HCT116 (cell line): ENCODE measurements at regions not wholly inside any gene's neighbourhood (a gene's known extent, or its start where the extent isn't known, plus 50 kb on each side); places are given as distances from the start of the nearest gene placed in this dataset.

ENCODE experiments used
- ATAC-seq: fragments of 200-7000 bp; cut with Tn5 transposase; 2 replicates; pipeline ENCODE4 v1.9.1; 2020; ENCODE audit warnings: mild to moderate bottlenecking, moderate library complexity
- BruUV-seq: library from RNA; stranded (reverse); fragments of 400-500 nt; replicated peaks from 2 replicates; lab custom pipeline; 2021; lab: Mats Ljungman, UMichigan
- CTCF ChIA-PET: fragments of 300-600 bp; sonication (Branson Sonifier 250); formaldehyde crosslinking; loops from one replicate; lab custom pipeline; 2021; ENCODE audit warnings: antibody characterized with exemption; lab: Charles Lee
- POLR2A ChIA-PET: fragments of 300-600, 350-600 bp; sonication (Branson Sonifier 250); formaldehyde crosslinking; loops from one replicate; lab custom pipeline; 2021; ENCODE audit warnings: antibody characterized with exemption; lab: Charles Lee
- RAD21 ChIA-PET, 2 experiments: fragments of 300-600 bp; sonication (Branson Sonifier 250); formaldehyde crosslinking; loops; one replicate each; lab custom pipeline; 2023; ENCODE audit warnings: low total read pairs in 2 of 2; ENCODE audit not compliant: uncharacterized antibody in 2 of 2, unreplicated experiment in 2 of 2, low non-redundant PET in 1 of 2; lab: Charles Lee
- DNase-seq: peaks from one replicate; pipeline ENCODE4 v3.0.0-alpha.2; 2010; ENCODE audit warnings: low read depth, low spot score
- H2AFZ ChIP-seq: fragments of 200-600 bp; shearing (Covaris generic), sonication (generic); 2 replicates; pipeline ENCODE4 v1.6.1; 2017; ENCODE audit warnings: low read depth, mixed run types, mixed read lengths, antibody characterized with exemption, low read length; ENCODE audit not compliant: poor library complexity, severe bottlenecking
- H3K27ac ChIP-seq: 2 replicates; pipeline ENCODE4 v1.5.1; 2012; ENCODE audit warnings: low read depth, low read length
- H3K27me3 ChIP-seq: fragments of 200-600 bp; sonication (generic); 2 replicates; pipeline ENCODE4 v1.6.1; 2016; ENCODE audit warnings: mixed run types, low read length, mixed read lengths; ENCODE audit not compliant: insufficient read depth
- H3K36me3 ChIP-seq, 2 experiments: fragments of 200-500 bp in 1 of 2; fragments of 200-600 bp in 1 of 2; sonication (Bioruptor generic) in 1 of 2; sonication (generic) in 1 of 2; 2 replicates each; pipeline versions ENCODE4 v1.5.1 to v1.6.1; 2014 to 2016; ENCODE audit warnings: low read length in 2 of 2, inconsistent platforms in 1 of 2, mixed read lengths in 1 of 2, mixed run types in 1 of 2; ENCODE audit not compliant: insufficient read depth in 2 of 2, control insufficient read depth in 1 of 2
- H3K4me1 ChIP-seq, 2 experiments: fragments of 200-600 bp in 1 of 2; sonication (generic) in 1 of 2; 2 replicates each; pipeline versions ENCODE4 v1.5.1 to v1.6.1; 2012 to 2017; ENCODE audit warnings: low read length in 2 of 2, inconsistent platforms in 1 of 2, mild to moderate bottlenecking in 1 of 2, mixed read lengths in 1 of 2, mixed run types in 1 of 2, moderate library complexity in 1 of 2; ENCODE audit not compliant: insufficient read depth in 2 of 2, control insufficient read depth in 1 of 2
- H3K4me2 ChIP-seq: fragments of 200-600 bp; sonication (generic); 2 replicates; pipeline ENCODE4 v1.6.1; 2017; ENCODE audit warnings: mixed run types, low read length, mixed read lengths
- H3K4me3 ChIP-seq, 2 experiments: fragments of 200-600 bp in 1 of 2; sonication (generic) in 1 of 2; replicated peaks in 1 of 2; 2 replicates each; pipeline ENCODE4 v1.5.1; 2011 to 2016; ENCODE audit warnings: low read length in 2 of 2, control low read depth in 1 of 2, low read depth in 1 of 2, mild to moderate bottlenecking in 1 of 2, mixed read lengths in 1 of 2, mixed run types in 1 of 2
- H3K79me2 ChIP-seq: fragments of 200-600 bp; sonication (generic); 2 replicates; pipeline ENCODE4 v1.6.1; 2017; ENCODE audit warnings: mild to moderate bottlenecking, mixed run types, low read length, moderate library complexity, mixed read lengths; ENCODE audit not compliant: insufficient read depth
- H3K9ac ChIP-seq: fragments of 200-600 bp; sonication (generic); 2 replicates; pipeline ENCODE4 v1.6.1; 2016; ENCODE audit warnings: low read length, mixed read lengths
- H3K9me2 ChIP-seq: fragments of 200-600 bp; sonication (generic), shearing (Covaris generic); 2 replicates; pipeline ENCODE4 v1.6.1; 2017; ENCODE audit warnings: mixed run types, mild to moderate bottlenecking, moderate library complexity; ENCODE audit not compliant: insufficient read depth
- H3K9me3 ChIP-seq, 2 experiments: fragments of 200-500 bp in 1 of 2; fragments of 200-600 bp in 1 of 2; sonication (Bioruptor generic) in 1 of 2; sonication (generic) in 1 of 2; 2 replicates each; pipeline ENCODE4 v1.6.1; 2014 to 2017; ENCODE audit warnings: low read length in 2 of 2, mixed read lengths in 2 of 2, inconsistent platforms in 1 of 2, low read depth in 1 of 2, mild to moderate bottlenecking in 1 of 2, mixed run types in 1 of 2, moderate library complexity in 1 of 2; ENCODE audit not compliant: control insufficient read depth in 1 of 2, insufficient read depth in 1 of 2
- H4K20me1 ChIP-seq: fragments of 200-600 bp; sonication (generic), shearing (Covaris generic); 2 replicates; pipeline ENCODE4 v1.6.1; 2017; ENCODE audit warnings: mixed run types, mild to moderate bottlenecking, moderate library complexity; ENCODE audit not compliant: insufficient read depth
- CTCF ChIP-seq, 3 experiments: fragments of 200-600 bp in 1 of 3; sonication (generic) in 1 of 3; IDR thresholded peaks in 2 of 3; conservative IDR thresholded peaks in 1 of 3; 2 replicates each; pipeline ENCODE4 v1.5.1; 2012 to 2017; ENCODE audit warnings: low read depth in 2 of 3, low read length in 2 of 3, antibody characterized with exemption in 1 of 3, borderline replicate concordance in 1 of 3, control low read depth in 1 of 3, mild to moderate bottlenecking in 1 of 3, mixed read lengths in 1 of 3, mixed run types in 1 of 3, moderate library complexity in 1 of 3; ENCODE audit not compliant: insufficient read depth in 1 of 3
- EGR1 ChIP-seq: IDR thresholded peaks from 2 replicates; pipeline ENCODE4 v1.6.1; 2012; ENCODE audit warnings: low read depth
- ELF1 ChIP-seq: IDR thresholded peaks from 2 replicates; pipeline ENCODE4 v1.6.1; 2012; ENCODE audit warnings: low read depth, borderline replicate concordance
- EZH2 ChIP-seq: fragments of 200-600 bp; sonication (generic); IDR thresholded peaks from 2 replicates; pipeline ENCODE4 v1.6.1; 2017; ENCODE audit warnings: antibody characterized with exemption, mixed run types
- EZH2phosphoT487 ChIP-seq: fragments of 200-600 bp; IDR thresholded peaks from 2 replicates; pipeline ENCODE4 v1.6.1; 2018; ENCODE audit warnings: antibody characterized with exemption, borderline replicate concordance
- FOSL1 ChIP-seq: IDR thresholded peaks from 2 replicates; pipeline ENCODE4 v1.6.1; 2012; ENCODE audit warnings: low read depth
- JUND ChIP-seq: IDR thresholded peaks from 2 replicates; pipeline ENCODE4 v1.6.1; 2012
- POLR2A ChIP-seq: IDR thresholded peaks from 2 replicates; pipeline ENCODE4 v1.7.0; 2011; ENCODE audit warnings: borderline replicate concordance; ENCODE audit not compliant: insufficient read depth, insufficient read length; ENCODE audit errors: extremely low read depth
- POLR2AphosphoS5 ChIP-seq: IDR thresholded peaks from 2 replicates; pipeline ENCODE4 v1.6.1; 2011; ENCODE audit warnings: mild to moderate bottlenecking, low read depth, low read length, moderate library complexity
- RAD21 ChIP-seq: IDR thresholded peaks from 2 replicates; pipeline ENCODE4 v1.6.1; 2012; ENCODE audit warnings: low read depth, mild to moderate bottlenecking
- SIN3A ChIP-seq: IDR thresholded peaks from 2 replicates; pipeline ENCODE4 v1.6.1; 2012; ENCODE audit warnings: low read depth
- SP1 ChIP-seq: IDR thresholded peaks from 2 replicates; pipeline ENCODE4 v1.6.1; 2012; ENCODE audit warnings: low read depth
- SRF ChIP-seq: IDR thresholded peaks from 2 replicates; pipeline ENCODE4 v1.6.1; 2012; ENCODE audit warnings: low read depth
- YY1 ChIP-seq: IDR thresholded peaks from 2 replicates; pipeline ENCODE4 v1.6.1; 2011; ENCODE audit warnings: low read length, low read depth, moderate library complexity, mild to moderate bottlenecking; ENCODE audit not compliant: insufficient replicate concordance; ENCODE audit errors: extremely low read depth
- ZBTB33 ChIP-seq: IDR thresholded peaks from 2 replicates; pipeline ENCODE4 v1.6.1; 2011; ENCODE audit warnings: mild to moderate bottlenecking, low read length, moderate library complexity; ENCODE audit not compliant: insufficient replicate concordance; ENCODE audit errors: extremely low read depth
- ZFX ChIP-seq: fragments of 450-650 bp; IDR thresholded peaks from 2 replicates; pipeline ENCODE4 v1.6.1; 2017
- ZNF274 ChIP-seq: fragments of 200-500 bp; sonication (Bioruptor generic); IDR thresholded peaks from 2 replicates; pipeline ENCODE4 v1.6.1; 2014; ENCODE audit warnings: mild to moderate bottlenecking, low read depth, low read length, inconsistent platforms
- intact Hi-C: fragments of 100-400 bp; cut with micrococcal nuclease; formaldehyde crosslinking; loops from 2 replicates; pipeline ENCODE4 v1.10.0; 2022

- TF ChIP-seq SRF (no peak), SIN3A (no peak), POLR2A (no peak), CTCF (IDR thresholded peaks at IDR 0.05 in 2 of 3, conservative IDR thresholded peaks at IDR 0.05 in 1 of 3; ENCODE audit: borderline replicate concordance in 1 of 3, insufficient read depth in 1 of 3, low read depth in 2 of 3, low read length in 2 of 3) (no peak), EZH2 (no peak), POLR2AphosphoS5 (no peak), ZFX (no peak), EGR1 (no peak), YY1 (no peak), SP1 (no peak)
- TF ChIP-seq, all 23 proteins: peak for 0
Measured at GRCh38 chrX:14352511-14352910, 176.8 kb upstream of the GLRA2 start (continued).

GRCh38 chrX:14351611-14352303, 177.6 kb upstream of the GLRA2 start:
- Histone ChIP-seq H3K4me2 (no peak overlapping the region), H3K9me3 (no peaks in the 10 kb centered on the region), H3K27ac (no peak overlapping the region), H2AFZ (no peak overlapping the region), H3K27me3 (no peaks in the 10 kb centered on the region), H3K79me2 (no peaks in the 10 kb centered on the region), H3K4me1 (no peaks in the 10 kb centered on the region), H3K4me3 (no peak overlapping the region), H3K9me2 (no peaks in the 10 kb centered on the region), H3K36me3 (no peaks in the 10 kb centered on the region), H3K9ac (no peak overlapping the region), H4K20me1 (no peaks in the 10 kb centered on the region)
- intact Hi-C loops: no loop called here
- no peak for ATAC-seq
- no TSS peak for BruUV-seq
- POLR2A ChIA-PET: no interaction called here
- DNase-seq: no peak
- TF ChIP-seq JUND (no peak), FOSL1 (no peak), EZH2phosphoT487 (no peak), RAD21 (no peak), SRF (no peak), YY1 (no peak), CTCF (IDR thresholded peaks at IDR 0.05 in 2 of 3, conservative IDR thresholded peaks at IDR 0.05 in 1 of 3; ENCODE audit: borderline replicate concordance in 1 of 3, insufficient read depth in 1 of 3, low read depth in 2 of 3, low read length in 2 of 3) (no peak), ZFX (no peak), POLR2AphosphoS5 (no peak), ZNF274 (no peak), ZBTB33 (no peak), ELF1 (no peak)
- CTCF ChIA-PET: no interaction called here
- RAD21 ChIA-PET: no interaction called here
